CD4-positive, alpha-beta T cell treated with Interleukin-15 for 1 hour (primary cell): ENCODE measurements at regions not wholly inside any gene's neighbourhood (a gene's known extent, or its start where the extent isn't known, plus 50 kb on each side); places are given as distances from the start of the nearest gene placed in this dataset.

ENCODE experiments used
- DNase-seq: peaks from one replicate; pipeline ENCODE4 v3.0.0-alpha.2; 2020

DNA sequence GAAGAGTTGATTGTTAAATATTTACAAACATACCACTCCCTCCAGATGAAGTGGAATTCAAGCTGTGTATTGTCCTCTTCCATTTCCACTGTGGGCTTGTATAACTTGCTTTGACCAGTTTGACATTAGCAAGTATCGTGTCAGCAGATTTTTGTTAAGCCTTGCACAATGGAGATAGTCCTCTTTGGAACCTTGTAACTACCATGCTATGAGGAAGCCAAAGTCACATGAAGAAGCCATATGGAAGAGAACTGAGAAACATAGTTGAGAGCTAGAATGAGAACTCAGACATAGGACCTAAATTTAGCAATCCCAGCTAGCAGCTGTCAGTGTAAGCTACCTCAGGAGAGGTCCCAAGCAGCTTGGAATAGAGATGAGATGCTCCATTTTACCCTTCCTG, 889.2 kb downstream of the PDCD6IP start:
- DNase-seq = no peak

- no peak for DNase-seq
Observed at GRCh38 chr3:34696831-34697230, 898.4 kb downstream of the PDCD6IP start.

DNA sequence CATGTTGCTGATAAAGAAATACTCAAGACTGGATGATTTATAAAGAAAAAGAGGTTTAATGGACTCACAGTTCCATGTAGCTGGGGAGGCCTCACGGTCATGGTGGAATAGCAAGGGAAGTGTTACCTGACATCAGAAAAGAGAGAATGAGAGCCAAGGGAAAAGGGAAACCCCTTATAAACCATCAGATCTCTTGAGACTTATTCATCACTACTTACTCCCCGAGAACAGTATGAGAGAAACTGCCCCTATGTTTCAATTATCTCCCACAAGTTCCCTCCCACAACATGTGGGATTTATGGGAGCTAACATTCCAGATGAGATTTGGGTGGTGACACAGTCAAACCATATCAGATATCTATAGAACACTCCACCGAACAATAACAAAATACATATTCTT, 904.6 kb downstream of the PDCD6IP start:
- no peak for DNase-seq

DNA sequence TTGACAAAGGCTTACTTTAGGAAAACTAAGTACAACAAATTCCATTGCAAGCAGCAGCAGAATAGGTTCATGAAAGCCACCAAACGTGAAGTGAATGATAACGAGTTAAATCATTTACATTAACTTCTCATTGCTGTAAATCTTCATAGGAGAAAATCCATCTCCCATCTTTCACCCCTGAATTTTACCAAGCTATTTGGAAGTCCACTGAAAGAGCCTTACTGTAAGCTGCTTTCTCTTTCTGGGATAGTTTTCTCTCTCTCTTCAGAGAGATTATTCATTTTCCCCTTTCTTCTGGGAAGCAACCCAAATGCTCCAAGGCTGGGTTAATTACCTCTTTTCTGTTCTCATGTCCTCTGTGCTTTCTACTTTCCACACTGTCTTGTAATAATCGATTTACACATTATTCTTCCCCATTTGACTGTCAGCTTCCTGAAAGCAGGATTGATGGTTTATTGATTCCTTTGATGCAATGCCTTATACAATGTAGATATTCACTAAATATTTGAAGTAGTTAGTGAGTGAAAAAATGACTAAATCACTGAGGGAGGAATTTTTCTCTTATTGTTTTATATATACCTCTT, 914.3 kb upstream of the ARPP21 start:
- no peak for DNase-seq

- DNase-seq = no peak
Observed at GRCh38 chr3:34725774-34726173, 913.6 kb upstream of the ARPP21 start.

- DNase-seq = no peak
Observed at GRCh38 chr3:34727700-34728099, 911.6 kb upstream of the ARPP21 start.

GRCh38 chr3:34742151-34742550, 897.2 kb upstream of the ARPP21 start:
- DNase-seq = no peak

DNA sequence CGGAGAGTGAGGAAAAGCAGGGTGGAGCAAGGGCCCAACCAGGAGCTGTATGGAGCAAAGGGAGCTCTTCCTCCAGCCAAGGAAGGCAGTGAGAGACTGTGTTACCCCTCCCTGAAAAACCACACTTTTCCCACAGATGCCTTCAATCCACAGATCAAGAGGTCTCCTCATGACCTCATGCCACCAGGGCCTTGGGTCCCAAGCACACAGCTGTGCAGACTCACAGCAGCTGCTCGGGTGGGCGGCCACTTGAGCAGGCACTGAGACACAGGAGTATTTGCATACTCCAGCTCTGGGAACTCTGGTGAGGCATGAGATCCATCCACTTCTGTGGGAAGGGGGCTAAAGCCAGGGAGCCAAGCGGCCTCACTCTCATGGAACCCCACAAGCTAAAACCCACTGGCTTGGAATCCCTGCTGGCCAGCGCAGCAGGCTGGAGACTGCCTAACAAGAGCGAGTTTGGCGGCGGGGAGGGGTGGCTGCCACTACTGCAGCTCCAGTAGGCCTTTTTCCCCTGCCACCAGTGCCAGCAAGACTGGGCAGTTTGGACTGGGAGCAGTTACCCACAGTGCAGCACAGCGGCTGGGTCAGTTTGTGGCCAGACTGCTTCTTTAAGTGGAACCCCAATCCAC, 880.6 kb upstream of the ARPP21 start:
- DNase-seq = no peak

DNA sequence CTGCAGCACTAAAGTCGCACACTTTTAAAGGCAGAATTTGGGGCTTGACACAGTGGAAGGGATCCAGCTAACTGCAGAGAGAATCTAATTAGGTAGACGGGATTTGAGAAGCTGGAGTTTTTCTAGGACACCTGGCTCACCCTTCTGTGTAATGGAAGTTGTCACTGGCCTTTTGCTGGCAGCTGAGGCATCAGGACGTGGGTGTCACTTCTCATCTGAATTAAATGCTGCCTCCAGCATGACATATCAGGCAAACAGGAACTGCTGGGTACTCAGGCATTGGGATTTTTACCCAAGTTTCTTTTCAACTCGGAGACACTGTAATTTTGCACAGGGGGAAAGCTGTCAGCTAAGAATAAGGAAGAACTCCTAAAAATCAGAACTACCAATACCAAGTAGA, 861.9 kb upstream of the ARPP21 start:
- DNase-seq = no peak

DNA sequence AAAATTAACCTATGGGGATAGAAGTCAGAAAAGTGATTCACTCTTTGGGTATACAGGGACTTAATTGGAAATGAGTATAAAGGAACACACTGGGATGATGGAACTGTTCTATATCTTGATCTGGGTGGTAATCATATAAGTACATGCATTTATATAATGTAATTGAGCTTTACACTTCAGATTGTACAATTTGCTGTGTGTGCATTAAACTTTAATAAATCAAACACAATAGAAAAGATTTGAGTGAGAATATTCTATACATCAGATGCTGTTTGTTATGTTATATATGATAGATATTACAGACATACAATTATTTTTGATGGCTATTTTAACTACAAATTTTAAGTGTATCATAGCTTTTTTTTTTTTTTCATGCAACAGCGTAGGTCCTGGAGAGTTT, 860.2 kb upstream of the ARPP21 start:
- no peak for DNase-seq

- DNase-seq = no peak
Observed at GRCh38 chr3:34780294-34780693, 859.0 kb upstream of the ARPP21 start.

- no peak for DNase-seq
Observed at GRCh38 chr3:34780973-34781372, 858.4 kb upstream of the ARPP21 start.

- no peak for DNase-seq
Observed at GRCh38 chr3:34782871-34783270, 856.5 kb upstream of the ARPP21 start.

DNA sequence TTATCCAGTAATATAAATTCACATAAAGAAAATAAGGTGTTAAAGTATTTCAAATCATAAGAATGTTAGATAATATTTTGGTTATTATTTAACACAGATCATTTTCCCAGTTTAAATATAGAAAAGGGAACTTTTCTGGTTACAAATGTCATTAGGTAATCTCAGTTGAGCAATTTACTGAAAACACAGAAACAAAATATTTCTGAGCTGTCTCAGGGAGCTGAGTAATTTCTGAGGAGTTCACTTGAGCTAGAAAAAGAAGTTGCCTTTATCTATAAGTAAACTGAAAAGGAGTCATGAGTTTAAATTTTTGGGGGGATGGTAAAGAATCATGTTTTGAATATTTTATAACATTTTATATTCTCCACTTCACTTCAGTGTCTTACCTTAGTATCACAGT, 855.4 kb upstream of the ARPP21 start:
- DNase-seq = no peak

- DNase-seq = no peak
Observed at GRCh38 chr3:34793057-34793456, 846.3 kb upstream of the ARPP21 start.

- no peak for DNase-seq
Observed at GRCh38 chr3:34807611-34808010, 831.7 kb upstream of the ARPP21 start.

DNA sequence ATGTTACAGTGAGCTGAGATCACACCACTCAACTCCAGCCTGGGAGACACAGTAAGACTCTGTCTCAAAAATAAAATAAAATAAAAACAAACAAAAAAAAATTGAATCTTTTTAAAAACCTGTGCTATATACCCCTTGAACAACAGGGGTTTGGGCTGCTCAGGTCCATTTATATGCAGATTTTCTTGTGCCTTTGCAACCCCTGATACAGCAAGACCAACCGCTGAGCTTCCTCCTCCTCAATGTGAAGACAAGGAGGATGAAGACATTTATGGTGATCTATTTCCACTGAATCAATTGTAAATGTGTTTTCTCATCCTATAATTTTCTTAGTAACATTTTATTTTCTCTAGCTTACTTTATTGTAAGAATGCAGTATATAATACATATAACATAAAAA, 831.0 kb upstream of the ARPP21 start:
- DNase-seq = no peak

DNA sequence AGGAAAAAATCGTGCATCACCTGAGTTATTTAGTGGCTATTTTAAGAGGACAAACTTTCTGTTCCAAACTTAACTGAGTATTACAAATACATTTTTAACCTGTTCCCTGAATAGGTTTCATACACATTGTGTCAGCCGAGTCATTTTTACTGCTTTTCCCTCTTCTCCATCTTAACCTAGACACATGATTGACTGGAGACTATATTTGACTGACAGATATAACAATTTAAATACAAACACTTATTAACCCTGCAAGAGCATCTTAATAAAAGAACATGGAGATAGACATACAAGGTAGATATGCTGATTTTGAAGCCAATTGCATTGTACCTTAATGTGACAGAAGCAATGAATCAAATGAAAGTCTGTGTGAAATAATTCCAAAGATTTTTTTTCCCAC, 810.5 kb upstream of the ARPP21 start:
- DNase-seq = no peak

DNA sequence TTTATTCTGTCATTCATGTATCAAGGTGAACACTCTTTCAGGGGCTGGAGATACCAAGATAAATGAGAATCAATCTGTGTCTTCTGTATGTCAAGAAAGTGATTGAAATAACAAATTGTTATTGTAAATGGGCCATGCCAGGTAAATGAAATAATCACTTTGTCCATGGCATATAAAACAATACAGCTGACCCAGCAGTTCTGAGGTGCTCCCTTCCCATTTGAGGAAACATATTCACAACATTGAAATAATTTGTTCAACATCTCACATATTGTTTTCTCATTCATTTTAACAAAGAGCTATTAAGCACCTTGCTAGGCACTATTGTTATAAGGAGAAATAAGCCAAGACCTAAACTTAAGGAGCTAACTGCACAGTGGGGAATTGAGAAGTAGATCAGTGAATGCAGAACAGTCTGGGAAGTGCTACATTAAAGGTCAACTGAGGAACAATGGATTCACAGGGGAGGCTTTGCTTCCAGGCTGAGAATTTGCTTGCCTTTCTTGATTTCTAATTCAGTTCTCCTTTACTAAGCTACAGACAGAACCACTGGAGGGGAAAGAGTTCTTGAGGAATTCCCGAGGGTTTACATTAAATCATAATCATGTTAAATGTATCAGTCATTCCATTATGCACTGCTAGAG, 806.3 kb upstream of the ARPP21 start:
- no peak for DNase-seq

DNA sequence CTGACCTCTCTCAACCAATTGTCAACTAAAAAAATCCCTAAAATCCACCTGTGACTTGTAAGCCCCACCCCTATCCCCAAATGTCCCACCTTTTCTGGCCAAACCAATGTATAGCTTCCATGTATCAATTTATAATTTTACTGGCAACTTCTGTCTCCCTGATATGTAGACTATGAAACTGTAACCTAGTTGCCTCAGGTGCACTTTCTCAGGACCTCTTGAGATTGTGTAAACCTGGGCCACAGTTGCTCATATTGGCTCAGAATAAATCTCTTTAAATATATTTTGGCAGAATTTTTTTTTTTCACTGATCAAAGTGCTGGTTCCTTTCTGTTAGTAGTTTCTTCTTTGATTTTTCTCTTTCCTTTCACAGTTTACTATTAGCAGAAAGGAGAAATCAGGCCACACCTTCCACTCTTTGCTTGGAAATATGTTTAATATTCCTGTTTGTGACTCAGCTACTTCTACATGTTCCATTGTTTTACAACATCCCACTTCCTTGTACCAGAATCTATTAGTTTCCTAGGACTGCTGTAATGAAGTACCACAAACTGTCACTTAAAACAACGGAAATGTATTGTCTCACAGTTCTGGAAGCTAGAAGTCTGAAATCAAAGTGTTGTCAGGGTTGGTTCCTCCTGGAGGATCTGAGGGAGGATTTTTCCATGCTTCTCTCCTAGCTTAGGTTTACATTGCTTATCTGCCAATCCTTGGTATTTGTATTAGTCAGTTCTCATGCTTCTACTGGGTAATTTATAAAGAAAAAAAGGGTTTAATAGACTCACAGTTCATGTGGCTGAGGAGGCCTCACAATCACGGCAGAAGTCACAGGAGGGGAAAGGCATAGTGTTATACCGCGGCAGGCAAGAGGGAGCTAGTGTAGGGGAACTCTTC, 801.2 kb upstream of the ARPP21 start:
- no peak for DNase-seq

DNA sequence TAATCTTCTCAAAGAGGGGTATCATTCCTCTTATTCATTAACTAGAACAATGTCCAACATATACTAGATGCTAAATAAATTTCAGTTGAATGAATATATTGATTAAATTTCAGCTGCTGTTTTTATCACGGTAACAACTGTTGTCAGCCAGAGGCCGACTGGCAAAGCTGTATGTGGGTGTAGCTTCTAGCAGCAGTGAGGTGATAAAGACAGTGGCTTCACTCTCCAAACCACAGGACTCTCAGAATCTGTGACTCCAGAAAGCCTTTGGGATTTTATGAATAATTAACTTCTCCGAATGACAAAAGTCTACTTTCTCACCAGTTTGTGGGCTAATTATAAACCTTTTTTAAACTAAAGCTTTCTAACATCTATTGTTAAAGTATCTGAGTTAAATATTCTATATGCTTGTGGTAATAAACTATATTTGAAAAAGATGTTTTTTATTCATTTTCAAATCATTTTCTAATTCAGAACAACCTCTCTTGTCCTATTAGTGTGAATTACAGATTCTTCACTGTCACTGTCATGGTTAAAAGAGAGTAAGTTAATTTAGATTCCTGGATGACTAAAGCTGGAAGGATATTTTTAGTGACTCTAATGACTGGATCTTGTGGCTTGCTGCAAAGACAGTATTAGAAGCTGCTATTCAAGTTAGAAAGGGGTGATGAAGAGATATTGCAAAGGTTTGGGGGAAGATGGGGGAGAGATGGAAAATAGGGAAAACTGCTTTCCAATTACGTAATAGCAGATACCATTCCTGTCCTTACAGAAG, 796.4 kb upstream of the ARPP21 start:
- DNase-seq = no peak

DNA sequence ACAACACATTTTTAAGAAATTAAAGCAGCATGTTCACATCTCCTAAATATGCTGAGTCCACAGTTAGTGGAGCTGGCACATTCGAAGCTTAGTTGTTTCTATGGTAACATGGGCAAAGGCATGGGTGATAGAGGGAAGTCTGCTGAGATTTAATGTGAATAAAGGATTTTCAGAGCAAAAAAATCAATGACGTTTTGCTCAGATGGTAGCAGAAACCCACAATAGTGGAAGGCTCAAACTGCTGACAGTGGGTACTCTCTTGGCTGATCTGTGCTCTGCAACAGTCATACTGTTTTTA, 795.1 kb upstream of the ARPP21 start:
- no peak for DNase-seq

GRCh38 chr3:34851137-34851536, 788.2 kb upstream of the ARPP21 start:
- no peak for DNase-seq
